ENCODE measurements at regions not wholly inside any gene's neighbourhood (a gene's known extent, or its start where the extent isn't known, plus 50 kb on each side); places are given as distances from the start of the nearest gene placed in this dataset.

GRCh38 chr6:14783594-14783993 lies 462.3 kb upstream of the JARID2 start:
- no peak for DNase-seq

- DNase-seq, result no peak
These were observed 461.0 kb upstream of the JARID2 start for GRCh38 chr6:14784596-14785492.

- DNase-seq, result no peak
These were observed 460.4 kb upstream of the JARID2 start for GRCh38 chr6:14785493-14785790.

- DNase-seq, result no peak
These were observed 459.9 kb upstream of the JARID2 start for GRCh38 chr6:14786008-14786407.

- no peak for DNase-seq
These were observed 459.4 kb upstream of the JARID2 start for GRCh38 chr6:14786455-14786854.

- no peak for DNase-seq
These were observed 458.6 kb upstream of the JARID2 start for GRCh38 chr6:14787250-14787649.

- no peak for DNase-seq
These were observed 458.2 kb upstream of the JARID2 start for GRCh38 chr6:14787677-14788076.

GRCh38 chr6:14789996-14790395 lies 455.9 kb upstream of the JARID2 start:
- DNase-seq, result no peak

GRCh38 chr6:14790976-14791375 lies 454.9 kb upstream of the JARID2 start:
- DNase-seq, result no peak

- DNase-seq, result no peak
These were observed 454.3 kb upstream of the JARID2 start for GRCh38 chr6:14791526-14791925.

- DNase-seq, result no peak
These were observed 453.5 kb upstream of the JARID2 start for GRCh38 chr6:14792118-14792955.

GRCh38 chr6:14795451-14795850 lies 450.4 kb upstream of the JARID2 start:
- DNase-seq, result no peak

GRCh38 chr6:14796974-14797762 lies 448.7 kb upstream of the JARID2 start:
- DNase-seq, result no peak

GRCh38 chr6:14797875-14798593 lies 447.8 kb upstream of the JARID2 start:
- DNase-seq, result no peak

- DNase-seq, result no peak
These were observed 447.3 kb upstream of the JARID2 start for GRCh38 chr6:14798594-14798982.

- no peak for DNase-seq
These were observed 446.8 kb upstream of the JARID2 start for GRCh38 chr6:14798996-14799588.

- no peak for DNase-seq
These were observed 445.9 kb upstream of the JARID2 start for GRCh38 chr6:14799928-14800327.

- no peak for DNase-seq
These were observed 443.2 kb upstream of the JARID2 start for GRCh38 chr6:14802514-14803160.

GRCh38 chr6:14804001-14804784 lies 441.7 kb upstream of the JARID2 start:
- no peak for DNase-seq

GRCh38 chr6:14804785-14805210 lies 441.1 kb upstream of the JARID2 start:
- DNase-seq, result no peak

- DNase-seq, result no peak
These were observed 439.8 kb upstream of the JARID2 start for GRCh38 chr6:14806101-14806500.
